ENCODE measurements at regions not wholly inside any gene's neighbourhood (a gene's known extent, or its start where the extent isn't known, plus 50 kb on each side); places are given as distances from the start of the nearest gene placed in this dataset. TPM values are rescaled to one million over a fixed set of nuclear protein-coding genes. Genes with fewer than 3 reads are reported as not detected.

GRCh38 chr14:104524726-104525125, 54.8 kb upstream of the C14orf180 start:
- no peak for DNase-seq (ENCODE audit: low read depth)

DNA sequence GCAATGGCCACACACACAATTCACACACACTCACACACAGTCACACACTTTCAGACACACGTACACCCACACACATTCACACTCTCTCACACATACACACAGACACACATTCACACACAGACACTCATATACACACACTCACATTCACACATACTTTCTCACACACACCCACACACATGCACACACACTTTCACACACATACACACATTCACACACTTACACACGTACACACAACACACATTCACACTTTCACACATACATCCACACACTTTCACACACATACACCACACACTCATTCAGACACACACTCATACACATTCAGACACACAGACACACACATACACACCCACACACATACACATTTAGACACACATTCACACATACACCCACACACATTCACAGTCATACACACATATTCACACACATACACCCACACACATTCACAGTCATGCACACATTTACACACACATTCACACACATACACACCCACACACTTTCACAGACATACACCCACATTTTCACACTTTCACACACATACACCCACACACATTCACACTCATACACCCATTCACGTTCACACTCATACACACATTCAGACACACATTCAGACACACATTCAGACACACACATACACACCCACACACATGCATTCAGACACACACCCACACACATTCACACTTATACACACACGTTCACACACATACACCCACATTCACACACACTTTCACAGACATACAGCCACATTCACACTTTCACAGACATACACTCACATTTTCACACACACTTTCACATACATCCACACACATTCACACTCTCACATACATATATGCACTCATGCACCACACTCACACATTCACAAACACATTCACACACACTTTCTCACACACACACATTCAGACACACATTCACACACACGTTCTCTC, 52.6 kb upstream of the C14orf180 start:
- no peak for DNase-seq (ENCODE audit: low read depth)

DNA sequence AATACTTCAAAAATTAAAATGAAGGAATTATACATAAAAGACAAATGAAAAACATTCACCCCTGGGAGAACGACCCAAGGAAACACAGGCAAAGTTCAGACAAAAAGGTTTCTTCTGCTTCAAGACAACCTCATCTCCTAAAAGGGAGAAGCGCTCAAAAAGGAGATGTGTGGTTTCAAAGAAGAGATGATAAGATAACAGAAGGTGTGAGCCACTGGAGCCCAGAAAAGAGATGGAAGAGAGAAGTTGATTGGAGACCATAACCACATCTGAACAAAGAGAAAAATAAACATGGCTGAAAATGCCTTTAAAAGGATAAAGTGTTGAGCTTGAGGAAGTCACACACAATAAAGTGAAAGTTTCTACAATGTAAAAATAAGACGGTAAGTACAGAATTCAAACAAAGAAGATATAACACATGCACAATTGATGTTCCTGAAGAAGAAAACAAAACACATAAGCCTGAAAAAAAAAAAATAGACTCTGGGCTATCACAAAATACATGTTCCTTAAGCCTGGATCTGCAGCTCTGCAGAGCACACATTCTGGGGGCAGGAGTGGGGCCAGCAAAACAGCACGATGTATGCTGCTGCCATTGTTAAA, 51.6 kb upstream of the C14orf180 start:
- no peak for DNase-seq (ENCODE audit: low read depth)

DNA sequence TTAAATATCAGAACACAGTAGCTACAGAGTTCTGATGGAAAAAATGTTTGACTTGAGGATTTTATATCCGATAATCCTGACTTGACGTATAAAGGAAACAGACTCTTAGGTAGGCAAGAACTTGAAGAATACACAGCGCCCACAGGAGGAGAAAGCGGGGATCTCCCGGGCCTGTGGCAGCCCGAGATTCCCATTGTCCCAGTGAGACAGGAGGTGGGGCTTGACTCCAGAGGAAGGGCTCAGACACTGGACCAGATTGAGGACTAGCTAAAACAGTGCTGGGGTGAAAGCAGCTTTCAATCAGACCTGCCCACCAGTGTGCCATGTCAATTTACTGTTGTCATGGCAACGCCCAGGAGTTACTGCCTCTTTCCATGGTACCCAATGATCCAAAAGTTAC, 51.1 kb upstream of the C14orf180 start:
- DNase-seq (ENCODE audit: low read depth) = no peak

Small RNA genes in the stretch of these regions (small RNA-seq; reads per million reads assigned to genes)
- not detected for gene RNU6-684P
